NCI-H526 treated with DMSO at 0.1 percent for 48 hours (cell line): ENCODE measurements at regions not wholly inside any gene's neighbourhood (a gene's known extent, or its start where the extent isn't known, plus 50 kb on each side); places are given as distances from the start of the nearest gene placed in this dataset.
"Not testable (repeated sequence)": the region's sequence is repeated elsewhere in the genome, so short reads cannot be mapped to it uniquely, and the experiment has no call there.

Experiments used
- DNase-seq: peaks from one replicate; lab custom pipeline; 2025; lab: John Stamatoyannopoulos, UW

DNA sequence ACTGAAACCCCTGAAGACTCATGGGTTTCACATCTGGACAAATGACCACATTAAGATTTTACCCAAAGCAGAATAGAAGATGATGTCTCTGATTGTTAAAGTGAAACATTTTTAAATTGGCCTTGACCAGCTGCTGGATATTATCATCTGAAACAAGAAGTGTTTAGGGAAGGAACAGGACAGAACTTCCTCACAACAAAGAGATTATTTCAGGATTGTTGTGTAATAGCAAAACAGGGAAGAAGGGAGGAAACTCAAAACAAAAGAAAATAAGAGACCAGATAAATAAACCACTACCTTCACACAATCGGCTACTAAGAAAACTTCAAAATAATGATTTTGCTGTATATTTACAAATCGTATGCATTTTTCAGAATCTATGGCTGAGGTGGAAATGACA is 319.2 kb upstream of the API5 start:
- DNase-seq = no peak

DNA sequence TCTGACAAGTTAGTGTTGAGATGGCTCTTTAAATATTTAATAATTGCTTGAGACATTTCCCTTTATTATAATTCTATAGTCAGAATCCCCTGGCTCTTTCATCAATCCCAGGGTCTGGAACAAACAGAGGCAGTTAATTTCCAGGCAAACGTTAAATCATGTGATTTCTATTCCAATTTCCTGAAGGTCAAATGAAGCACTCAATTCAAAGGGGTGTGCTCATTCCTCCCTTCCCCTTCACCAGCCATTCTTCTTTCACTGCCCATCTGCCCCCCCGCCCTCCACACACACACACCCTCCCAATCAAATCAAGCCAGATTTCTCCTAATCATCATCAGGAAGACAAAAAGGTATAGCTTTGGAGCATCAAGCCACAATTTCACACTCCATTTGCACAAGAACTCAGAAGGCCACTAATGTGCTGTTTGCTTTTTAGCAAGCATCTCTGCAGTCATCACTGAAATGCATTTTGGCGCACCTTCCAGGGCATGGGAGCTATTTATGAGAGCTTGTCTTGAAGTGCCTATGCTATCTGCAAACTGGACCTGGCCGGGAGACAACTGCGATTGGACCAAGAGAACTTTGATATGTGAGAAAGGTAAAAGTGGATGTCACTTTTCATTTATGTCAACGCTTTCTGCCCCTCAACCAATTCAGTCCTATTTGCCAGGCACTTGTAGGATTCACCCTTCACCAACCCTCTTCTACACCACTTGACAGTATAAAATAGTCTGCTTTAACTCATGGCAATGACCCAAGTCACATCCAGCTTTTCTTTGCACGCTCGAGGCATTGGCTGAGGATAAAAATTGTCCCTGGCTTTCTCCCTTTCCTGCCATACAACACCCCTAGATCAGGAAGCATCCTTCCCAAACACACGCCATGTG is 315.1 kb upstream of the API5 start:
- DNase-seq = no peak

DNA sequence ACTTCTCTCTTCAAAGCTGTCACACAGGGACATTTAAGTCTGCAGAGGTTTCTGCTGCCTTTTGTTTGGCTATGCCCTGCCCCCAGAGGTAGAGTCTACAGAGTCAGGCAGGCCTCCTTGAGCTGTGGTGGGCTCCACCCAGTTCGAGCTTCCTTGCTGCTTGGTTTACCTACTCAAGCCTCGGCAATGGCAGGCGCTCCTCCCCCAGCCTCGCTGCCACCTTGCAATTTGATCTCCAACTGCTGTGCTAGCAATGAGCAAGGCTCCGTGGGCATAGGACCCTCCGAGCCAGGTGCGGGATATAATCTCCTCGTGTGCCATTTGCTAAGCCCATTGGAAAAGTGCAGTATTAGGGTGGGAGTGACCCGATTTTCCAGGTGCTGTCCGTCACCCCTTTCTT is 306.9 kb upstream of the API5 start:
- not testable (repeated sequence) for DNase-seq

DNA sequence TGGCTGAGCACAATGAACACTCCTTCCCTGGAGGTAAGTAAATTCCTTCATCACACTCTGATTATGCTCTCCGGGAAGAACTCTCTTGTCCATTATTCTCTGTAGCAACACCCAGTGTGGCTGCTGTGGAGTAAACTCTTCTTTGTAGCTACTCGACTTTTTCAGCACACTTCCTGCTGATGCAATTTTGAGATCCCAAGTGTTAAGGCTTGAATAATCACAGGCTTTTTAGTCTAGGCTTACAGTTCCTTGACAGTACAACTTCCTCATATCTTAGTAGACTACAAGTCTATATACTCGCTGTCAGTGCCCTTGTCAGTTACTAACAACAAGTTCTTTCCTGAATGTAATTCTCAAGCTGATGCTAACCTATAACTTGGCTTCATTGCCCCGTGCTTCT is 301.8 kb upstream of the API5 start:
- no peak for DNase-seq

DNA sequence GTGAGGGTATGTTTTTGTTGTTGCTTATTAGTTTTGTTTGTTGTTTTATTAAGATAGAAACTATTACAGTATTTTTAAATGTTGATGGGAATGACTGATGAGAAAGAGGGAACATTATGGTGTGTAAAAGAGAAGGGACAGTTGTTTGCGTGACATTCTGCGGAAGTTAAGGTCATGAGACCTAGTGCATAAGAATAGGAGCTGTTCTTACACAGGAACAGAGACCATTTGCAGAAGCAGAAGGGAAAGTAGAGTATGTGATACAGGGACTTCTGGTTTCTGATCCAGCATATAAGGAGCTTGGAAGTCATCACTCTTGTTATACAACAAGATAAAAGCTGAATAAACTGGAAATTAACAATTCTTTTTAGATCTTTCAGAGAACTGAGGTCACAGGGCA is 299.2 kb upstream of the API5 start:
- DNase-seq = no peak

DNA sequence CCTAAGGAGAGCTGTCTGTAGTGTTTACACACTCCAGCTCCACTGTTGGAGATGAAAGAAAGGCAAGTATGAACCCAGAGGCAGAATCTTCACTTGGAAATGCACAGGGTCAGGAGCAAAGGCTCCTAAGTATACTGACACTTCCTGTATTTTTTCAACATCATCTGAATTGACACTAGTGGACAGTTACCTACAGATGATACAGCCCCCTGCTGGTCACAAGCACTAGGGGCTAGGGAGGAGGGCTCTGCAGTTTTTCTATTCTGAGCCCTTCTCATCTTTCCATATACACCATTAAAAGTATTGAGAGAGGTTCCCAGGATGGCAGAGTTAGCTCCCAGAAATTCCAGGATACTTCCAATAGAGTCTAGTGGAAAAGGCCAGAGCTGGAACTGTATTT is 290.3 kb upstream of the API5 start:
- peak; percentile 16 for DNase-seq

DNA sequence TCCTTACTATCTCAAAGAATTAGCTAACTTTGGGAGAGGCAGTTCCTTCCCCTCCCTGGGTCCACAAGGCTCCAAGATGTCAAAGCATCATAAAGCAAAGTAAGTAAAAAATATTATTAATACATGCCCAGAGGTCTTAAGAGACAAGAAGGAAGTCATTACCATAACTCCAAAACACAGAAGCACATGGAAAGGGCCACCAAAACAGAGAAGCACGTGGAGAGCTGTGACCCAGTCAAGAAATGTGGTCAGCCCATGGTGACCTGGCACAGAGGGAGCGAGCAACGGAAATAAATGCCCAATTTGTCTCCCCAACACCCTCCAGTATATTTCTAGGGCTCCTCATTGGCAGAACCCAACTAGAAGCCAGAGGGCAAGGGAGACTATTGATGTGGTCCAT is 277.5 kb upstream of the API5 start:
- DNase-seq = no peak

DNA sequence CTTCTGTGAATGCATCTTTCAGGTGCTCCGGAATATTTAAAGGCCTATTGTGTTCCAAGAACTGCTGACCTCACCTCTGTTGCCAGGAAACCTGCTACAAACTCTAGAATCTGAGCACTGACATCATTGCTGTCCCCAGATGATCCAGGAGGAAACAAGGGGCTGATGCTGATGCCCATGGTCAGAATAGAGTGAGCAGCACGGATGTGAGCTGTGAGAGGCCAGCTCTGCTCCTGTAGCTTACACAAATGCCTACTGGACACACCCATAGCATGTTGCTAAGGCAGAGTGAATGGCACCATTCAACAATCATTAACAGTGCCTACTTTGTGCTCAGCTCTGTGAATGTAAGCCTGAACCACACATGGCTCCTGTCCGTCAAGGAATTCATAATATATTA is 276.7 kb upstream of the API5 start:
- DNase-seq = no peak

DNA sequence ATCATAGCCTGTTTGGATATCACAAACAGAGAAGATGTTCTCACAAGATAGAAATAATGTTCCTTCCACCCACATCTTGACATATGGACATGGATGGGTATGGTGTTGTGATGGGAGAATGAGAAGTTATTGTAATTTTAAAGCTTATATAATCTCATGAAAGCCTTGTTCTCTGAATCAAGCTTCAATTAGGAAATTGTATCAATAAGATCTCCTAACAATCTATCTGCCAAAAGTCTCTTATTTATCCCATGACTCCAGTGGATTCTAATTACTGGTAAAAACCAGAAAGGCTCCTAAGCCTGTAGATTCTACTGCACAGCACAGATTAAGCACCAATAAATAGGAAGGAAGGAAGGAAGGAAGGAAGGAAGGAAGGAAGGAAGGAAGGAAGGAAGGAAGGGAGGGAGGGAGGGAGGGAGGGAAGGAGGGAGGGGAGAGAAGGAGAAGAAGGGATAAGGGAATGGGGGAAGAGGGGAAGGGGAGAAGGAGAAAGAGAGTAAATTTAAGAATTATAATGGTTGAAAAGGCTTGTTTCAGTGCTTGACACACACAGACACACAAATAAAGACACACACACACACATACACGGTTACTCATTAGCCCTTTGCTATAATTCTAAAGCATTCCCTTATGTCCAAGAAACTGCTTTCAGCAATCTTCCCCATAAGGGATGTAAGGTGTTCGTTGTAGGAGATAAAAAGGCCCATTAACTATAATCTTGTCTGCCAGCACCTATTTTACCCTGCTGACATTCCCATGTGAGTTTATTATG is 258.0 kb upstream of the API5 start:
- DNase-seq = no peak

DNA sequence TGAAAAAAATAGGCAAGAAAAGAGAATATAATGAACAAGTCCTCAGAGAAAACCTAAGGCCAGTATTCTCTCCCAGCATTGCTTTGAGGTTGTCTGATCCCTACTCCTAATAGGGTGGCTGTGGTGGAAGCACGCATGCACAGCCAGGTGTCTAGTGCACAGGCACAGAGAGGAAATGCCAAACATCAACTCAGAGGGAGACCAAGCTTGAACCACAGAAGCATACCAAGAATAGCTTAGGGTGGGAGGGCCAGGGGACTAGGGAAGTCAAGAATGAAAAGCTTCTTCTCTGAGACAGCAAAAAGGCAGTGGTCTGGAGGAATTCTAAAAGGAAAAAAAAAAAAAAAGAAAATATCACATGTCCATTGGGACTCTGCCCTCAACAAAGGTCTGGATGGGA is 244.1 kb upstream of the API5 start:
- DNase-seq = no peak

DNA sequence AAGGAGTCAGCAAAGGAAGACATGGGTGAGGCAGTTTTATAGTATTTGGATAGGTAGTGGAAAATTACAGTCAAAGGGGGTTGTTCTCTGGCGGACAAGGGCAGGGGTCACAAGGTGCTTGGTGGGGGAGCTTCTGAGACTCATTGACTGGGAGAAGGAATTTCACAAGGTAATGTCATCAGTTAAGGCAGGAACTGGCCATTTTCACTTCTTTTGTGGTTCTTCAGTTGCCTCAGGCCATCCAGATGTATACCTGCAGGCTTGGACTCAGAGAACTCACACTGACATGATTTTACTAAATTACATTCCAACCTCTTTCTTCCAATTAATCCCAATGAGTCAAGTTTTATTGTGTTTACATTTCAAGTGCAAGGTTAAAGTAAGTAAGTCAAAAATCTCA is 240.5 kb upstream of the API5 start:
- no peak for DNase-seq

DNA sequence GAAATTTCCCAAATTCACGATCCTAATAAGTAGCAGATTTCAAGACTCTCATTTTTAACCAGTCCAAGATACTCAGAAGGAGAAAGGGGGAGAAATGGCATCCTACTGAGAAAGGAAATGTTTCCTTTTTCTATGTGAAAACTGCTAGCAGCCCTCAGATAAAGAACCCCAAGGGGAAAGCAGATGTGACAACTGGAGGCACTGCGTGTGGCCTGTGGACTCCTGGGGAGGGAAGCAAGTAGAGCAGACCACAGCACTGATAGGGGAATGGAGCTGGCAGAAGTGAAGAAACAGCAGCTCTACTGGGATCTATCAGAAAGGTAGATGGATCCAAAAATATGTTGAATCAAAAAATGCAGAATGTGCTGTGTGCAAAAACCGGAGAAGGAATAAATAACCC is 239.7 kb upstream of the API5 start:
- no peak for DNase-seq

DNA sequence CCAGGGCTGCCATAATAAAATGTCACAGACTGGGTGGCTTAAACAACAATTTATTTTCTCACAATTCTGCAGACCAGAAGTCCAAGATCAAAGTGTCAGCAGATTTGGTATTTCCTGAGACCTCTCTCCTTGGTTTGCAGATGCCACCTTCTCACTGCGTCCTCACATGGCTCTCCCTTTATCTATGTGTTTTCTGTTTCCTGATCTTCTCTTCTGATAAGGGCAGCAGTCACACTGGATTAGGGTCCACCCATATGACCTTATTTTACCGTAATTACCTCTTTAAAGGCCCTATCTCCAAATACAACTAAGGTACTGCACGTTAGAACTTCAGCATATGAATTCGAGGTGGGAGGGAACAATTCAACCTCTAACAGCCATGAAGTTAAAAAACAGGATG is 238.9 kb upstream of the API5 start:
- no peak for DNase-seq

DNA sequence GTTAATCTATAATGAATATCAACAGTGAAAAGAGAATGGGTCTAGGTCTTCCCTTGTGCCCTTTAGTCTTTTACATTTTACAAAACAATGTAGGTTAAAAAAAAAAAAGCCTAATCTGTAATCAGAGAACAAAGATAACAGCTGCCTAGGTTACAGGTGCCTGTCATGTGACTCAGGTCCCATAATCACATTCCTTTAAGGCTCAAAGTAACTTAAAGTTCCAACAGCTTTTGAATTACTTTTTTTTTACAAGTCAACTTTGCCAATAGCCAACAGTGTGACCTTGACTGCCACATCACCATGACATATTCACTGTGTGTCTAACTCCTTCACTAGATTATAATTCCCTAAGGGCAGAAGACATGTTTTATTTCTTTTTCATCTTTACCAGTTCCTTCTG is 237.0 kb upstream of the API5 start:
- DNase-seq = no peak

DNA sequence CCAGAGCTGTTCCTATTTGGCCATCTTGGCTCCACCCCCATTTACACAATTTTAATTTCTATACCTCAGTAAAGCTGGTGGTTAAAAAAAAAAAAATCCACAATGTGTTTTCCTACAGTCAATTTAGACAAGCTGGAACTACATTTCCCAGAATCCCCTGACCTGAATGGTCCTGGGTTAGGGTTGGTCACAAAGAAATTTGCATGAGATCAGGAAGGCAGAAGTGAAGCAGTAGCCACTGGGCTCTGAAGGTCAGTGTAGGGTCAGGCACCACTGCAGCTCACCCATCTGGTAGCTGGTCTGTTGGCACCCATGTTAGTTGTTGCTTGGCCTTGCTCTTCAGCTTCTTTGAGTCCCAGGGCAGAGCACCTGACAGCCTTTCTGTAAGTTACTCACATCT is 210.7 kb upstream of the API5 start:
- DNase-seq = no peak

DNA sequence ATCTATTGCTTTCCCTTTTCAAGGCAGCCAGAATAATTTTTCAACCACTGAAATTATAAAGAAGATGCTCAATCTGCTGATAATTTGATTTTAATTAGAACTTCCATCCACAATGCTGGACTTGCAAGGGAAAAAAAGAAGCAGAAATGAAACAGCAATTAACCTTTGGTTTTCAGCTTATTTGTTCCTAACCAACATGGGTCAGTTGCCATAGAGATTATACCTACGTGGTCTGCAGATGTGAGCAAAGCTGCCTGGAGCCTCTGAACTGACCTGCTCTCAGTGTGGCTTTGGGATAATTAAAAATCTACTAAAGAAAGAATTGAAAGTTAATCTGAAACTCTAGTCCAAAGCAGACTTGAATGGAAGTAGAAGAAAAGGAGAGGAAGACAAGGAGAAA is 195.7 kb upstream of the API5 start:
- no peak for DNase-seq

DNA sequence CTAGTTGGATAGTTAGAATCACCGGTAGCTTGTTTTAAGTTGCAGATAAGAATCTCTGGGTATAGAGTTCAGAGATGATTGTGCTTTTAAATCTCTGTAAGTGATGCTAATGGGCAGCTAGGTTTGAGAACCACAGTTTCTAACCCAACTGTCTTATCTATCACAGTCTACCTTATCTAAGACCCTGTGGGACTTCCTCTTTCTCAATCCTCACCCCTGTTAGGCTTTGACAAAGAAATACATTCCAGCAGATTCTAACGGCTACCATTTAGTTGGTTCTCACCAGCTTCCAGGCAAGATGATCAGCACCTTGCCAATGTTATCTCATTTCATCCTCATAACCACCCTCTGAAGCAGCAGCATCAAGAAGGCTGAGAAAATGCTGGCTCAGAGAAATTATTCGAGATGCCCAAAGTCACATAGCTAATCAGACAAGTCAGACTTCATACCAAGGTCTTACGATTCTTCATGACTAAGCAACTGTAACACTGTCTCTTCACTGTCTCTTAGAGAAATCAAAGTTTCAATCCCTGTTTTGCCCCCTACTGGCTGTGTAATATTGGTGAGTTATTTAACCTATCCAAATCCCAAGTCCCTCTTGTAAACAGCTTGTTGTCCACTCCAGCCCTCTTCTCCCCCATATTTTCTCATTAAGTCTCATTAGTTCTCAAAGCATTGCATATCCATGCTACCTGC is 192.4 kb upstream of the API5 start:
- no peak for DNase-seq

DNA sequence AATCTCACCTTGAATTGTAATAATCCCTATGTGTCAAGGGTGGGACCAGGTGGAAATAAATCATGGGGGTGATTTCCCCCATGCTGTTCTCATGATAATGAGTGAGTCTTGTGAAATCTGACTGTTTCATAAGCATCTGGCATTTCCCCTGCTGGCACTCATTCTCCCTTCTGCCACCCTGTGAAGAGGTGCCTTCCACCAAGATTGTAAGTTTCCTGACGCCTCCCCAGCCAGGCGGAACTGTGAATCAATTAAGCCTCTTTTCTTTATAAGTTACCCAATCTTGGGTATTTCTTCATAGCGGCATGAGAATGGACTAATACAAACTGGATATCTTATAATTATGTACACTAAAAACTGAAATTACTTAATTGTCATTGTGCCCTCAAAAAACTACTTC is 189.2 kb upstream of the API5 start:
- no peak for DNase-seq

DNA sequence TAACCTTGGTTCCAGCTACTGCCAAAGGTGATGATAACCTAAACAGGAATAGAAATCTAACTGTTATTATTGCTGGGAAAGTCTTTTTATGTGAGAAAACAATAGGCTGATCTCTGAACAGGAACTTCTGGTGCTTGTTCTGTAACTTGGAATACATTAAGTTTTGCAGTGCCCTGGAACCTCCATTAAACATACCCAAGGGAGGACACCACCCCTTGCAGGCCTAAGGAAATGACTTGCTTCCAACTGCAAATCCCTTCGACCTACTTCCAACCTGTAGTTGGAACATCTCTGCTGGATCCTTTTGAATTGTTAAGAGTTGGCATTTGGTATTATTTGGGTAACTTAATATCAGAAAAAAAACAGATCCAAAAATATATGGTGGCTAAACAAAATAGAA is 188.4 kb upstream of the API5 start:
- DNase-seq = no peak

DNA sequence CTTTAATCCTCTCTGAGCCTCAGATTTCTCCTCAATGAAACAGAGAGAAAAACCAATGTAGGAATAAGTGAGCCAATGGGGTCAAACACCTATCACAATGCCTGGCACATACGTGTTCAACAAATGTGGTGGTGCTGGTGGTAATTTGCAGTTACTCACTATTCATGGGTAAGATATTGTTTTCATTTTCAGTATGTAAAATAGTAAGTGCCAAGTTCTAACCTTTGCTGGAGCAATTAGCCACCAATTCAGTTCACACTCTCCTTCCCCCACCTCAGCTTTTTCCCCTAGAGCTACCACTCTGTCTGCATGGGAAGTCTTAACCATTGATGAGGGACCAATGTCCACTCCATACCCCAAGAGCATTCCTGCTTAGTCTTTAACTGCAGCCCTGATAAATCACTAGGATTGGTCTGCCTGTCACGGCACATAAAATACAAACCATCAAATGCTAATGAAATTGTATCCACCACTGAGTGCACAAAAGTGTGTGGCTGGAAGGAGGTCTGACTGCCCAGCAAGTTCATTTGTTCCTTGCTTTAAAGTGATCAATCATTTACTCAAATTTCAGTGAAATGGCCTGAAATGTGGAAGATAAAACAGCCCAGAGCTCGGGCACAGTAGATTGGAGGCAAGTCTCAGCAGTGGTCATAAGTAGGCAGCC is 187.4 kb upstream of the API5 start:
- no peak for DNase-seq

DNA sequence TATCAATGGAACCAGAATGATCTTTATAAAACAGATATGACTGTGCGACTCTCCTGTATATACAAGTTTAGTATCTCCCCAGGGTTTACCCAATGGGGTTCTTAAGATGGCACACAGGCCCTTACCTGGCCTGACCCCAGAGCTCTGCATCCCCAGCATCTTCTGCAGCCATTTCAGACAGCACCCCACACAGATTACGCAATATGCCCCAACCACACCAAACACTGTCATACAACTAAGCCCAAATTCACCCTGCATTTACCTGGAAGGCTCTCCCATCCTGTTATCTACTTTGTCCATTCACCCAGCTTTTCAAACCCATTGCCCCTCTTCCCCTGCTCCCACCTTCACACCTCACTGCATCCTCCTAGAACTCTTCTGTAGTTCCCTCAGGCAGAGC is 182.5 kb upstream of the API5 start:
- DNase-seq = no peak

DNA sequence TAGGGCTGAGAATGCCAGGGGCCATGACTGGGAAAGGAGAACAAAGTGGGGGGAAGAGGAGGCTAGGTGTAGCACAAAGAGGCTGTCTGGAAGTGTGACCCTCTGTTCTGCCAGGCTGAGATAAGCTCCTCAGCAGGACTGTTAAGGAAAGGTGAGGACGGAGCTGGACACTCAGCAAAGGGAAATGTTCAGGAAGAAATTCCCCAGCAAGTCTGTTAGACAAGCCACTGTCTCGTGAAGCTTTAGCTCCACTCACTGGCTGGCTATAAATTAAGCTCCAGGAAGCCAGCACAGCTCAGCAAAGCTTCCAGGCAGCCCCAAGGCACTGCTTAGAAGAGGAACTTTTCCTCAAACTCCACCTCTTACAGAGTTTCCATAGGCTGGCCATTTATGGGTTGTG is 181.2 kb upstream of the API5 start:
- no peak for DNase-seq
